ENCODE measurements at regions not wholly inside any gene's neighbourhood (a gene's known extent, or its start where the extent isn't known, plus 50 kb on each side); places are given as distances from the start of the nearest gene placed in this dataset.
"Not testable (repeated sequence)": the region's sequence is repeated elsewhere in the genome, so short reads cannot be mapped to it uniquely, and the experiment has no call there.

DNA sequence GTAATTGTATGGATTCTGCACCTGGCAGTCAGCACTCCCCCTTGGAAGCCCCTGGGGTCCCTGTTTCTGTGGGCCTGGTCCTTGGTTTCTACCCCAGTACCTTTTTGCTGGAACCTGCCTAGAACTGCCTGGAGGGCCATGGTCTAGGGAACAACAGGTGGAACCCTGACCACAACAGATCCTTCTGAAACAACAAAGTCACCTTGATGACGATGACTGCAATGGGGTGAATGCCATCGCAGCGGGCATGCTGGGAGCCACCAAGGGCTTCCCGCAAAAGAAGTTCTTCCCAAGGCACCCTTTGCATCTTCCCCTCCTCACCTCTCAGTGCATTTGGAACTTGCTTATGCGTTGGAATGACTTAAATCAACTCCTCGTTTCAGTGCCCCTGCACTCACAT, 129.0 kb upstream of the OR4C13 start:
- H3K27me3 ChIP-seq; H3K9me3 ChIP-seq; H3K4me3 ChIP-seq; H3K36me3 ChIP-seq; DNase-seq; H3K27ac ChIP-seq; H3K9ac ChIP-seq (ENCODE audit: low read depth in 2 of 2, low read length in 2 of 2); H3K4me1 ChIP-seq; intact Hi-C loops (cut with DNase I): not testable (repeated sequence)

DNA sequence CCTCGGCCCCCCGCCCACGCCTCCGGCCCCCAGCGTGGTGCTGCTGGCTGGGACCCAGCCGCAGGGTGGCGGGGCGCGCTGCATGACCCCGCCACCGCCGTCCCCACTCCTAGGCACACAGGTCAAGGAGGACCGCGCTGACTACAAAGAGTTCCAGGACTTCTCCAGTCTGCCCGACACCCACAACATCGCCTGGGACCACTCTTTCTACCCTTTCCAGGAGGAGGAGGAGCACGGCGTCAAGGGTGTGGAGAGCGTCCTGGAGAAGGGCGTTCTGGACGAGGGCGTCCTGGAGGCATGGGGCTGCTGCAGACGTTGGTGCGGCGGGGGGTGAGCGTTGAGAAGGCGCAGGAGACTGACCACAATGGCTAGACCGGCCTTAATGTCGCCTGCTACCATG, 101.7 kb upstream of the OR4C13 start:
- H3K4me3 ChIP-seq; H3K27me3 ChIP-seq; H3K9ac ChIP-seq (ENCODE audit: low read depth in 2 of 2, low read length in 2 of 2); H3K9me3 ChIP-seq; H3K4me1 ChIP-seq; H3K27ac ChIP-seq; DNase-seq; H3K36me3 ChIP-seq; intact Hi-C loops (cut with DNase I): not testable (repeated sequence)

GRCh38 chr11:49851511-49851910, 100.7 kb upstream of the OR4C13 start:
- Histone ChIP-seq H3K4me1 (no peaks in the 10 kb centered on the region), H3K9me3 (no peaks in the 10 kb centered on the region), H3K9ac (ENCODE audit: low read depth in 2 of 2, low read length in 2 of 2) (no peak overlapping the region), H3K36me3 (no peaks in the 10 kb centered on the region), H3K27ac (no peak overlapping the region), H3K27me3 (no peaks in the 10 kb centered on the region), H3K4me3 (no peak overlapping the region)
- DNase-seq, result no peak
- TF ChIP-seq CTCF (IDR thresholded peaks at IDR 0.05), result no peak
- intact Hi-C loops (cut with DNase I), result no loop called here

GRCh38 chr11:49851971-49852389, 100.2 kb upstream of the OR4C13 start:
- no peaks in the 10 kb centered on the region for H3K27me3 ChIP-seq
- no peaks in the 10 kb centered on the region for H3K4me1 ChIP-seq
- H3K4me3 ChIP-seq, result no peak overlapping the region
- DNase-seq, result no peak
- H3K27ac ChIP-seq, result no peak overlapping the region
- no peak overlapping the region for H3K9ac ChIP-seq (ENCODE audit: low read depth in 2 of 2, low read length in 2 of 2)
- no peak for TF ChIP-seq CTCF (IDR thresholded peaks at IDR 0.05)
- no peaks in the 10 kb centered on the region for H3K36me3 ChIP-seq
- intact Hi-C loops (cut with DNase I), result no loop called here
- no peaks in the 10 kb centered on the region for H3K9me3 ChIP-seq

DNA sequence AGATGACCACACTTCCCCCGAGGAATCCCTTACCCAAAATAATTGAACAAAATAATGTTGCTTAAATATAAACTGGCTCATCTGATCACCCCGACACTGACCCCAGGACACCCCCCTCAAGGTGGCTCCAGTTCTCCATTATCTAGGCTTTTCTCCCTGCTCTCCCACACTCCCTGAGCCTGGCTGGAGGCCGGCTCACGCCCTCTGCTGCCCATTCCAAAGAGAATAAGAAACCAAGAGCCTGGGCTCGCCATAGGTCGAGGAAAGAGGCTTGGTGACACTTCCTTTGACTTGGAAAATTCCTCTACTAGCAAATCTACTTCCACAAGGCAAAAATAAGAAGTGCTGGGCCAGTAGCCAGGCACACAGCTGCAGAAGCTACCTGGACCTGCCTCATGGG, 63.3 kb upstream of the OR4C13 start:
- H3K27me3 ChIP-seq; DNase-seq; H3K4me3 ChIP-seq; H3K27ac ChIP-seq; H3K9ac ChIP-seq (ENCODE audit: low read depth in 2 of 2, low read length in 2 of 2); H3K4me1 ChIP-seq; H3K9me3 ChIP-seq; H3K36me3 ChIP-seq; intact Hi-C loops (cut with DNase I): not testable (repeated sequence)

- intact Hi-C loops (cut with DNase I); H3K9me3 ChIP-seq; H3K4me3 ChIP-seq; H3K27me3 ChIP-seq; H3K27ac ChIP-seq; H3K4me1 ChIP-seq; DNase-seq; H3K36me3 ChIP-seq; H3K9ac ChIP-seq (ENCODE audit: low read depth in 2 of 2, low read length in 2 of 2): not testable (repeated sequence)
Measured at GRCh38 chr11:49891910-49892671, 60.1 kb upstream of the OR4C13 start.

DNA sequence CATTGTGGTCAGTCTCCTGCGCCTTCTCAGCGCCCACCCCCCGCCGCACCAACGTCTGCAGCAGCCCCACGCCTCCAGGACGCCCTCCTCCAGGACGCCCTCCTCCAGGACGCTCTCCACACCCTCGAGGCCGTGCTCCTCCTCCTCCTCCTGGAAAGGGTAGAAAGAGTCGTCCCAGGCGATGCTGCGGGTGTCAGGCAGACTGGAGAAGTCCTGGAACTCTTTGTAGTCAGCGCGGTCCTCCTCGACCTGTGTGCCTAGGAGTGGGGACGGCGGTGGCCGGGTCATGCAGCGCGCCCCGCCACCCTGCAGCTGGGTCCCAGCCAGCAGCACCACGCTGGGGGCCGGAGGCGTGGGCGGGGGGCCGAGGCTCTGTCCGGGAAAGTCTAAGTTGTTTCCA, 58.7 kb upstream of the OR4C13 start:
- DNase-seq; H3K4me3 ChIP-seq; H3K36me3 ChIP-seq; intact Hi-C loops (cut with DNase I); H3K9ac ChIP-seq (ENCODE audit: low read depth in 2 of 2, low read length in 2 of 2); H3K9me3 ChIP-seq; H3K27me3 ChIP-seq; H3K4me1 ChIP-seq; H3K27ac ChIP-seq: not testable (repeated sequence)
